GM19452 (cell line): ENCODE measurements at regions not wholly inside any gene's neighbourhood (a gene's known extent, or its start where the extent isn't known, plus 50 kb on each side); places are given as distances from the start of the nearest gene placed in this dataset.
"Not testable (repeated sequence)": the region's sequence is repeated elsewhere in the genome, so short reads cannot be mapped to it uniquely, and the experiment has no call there.

ENCODE experiments used
- ATAC-seq: cut with Tn5 transposase; IDR thresholded peaks from one replicate; pipeline ENCODE4 v1.9.1; 2021; ENCODE audit not compliant: unreplicated experiment

DNA sequence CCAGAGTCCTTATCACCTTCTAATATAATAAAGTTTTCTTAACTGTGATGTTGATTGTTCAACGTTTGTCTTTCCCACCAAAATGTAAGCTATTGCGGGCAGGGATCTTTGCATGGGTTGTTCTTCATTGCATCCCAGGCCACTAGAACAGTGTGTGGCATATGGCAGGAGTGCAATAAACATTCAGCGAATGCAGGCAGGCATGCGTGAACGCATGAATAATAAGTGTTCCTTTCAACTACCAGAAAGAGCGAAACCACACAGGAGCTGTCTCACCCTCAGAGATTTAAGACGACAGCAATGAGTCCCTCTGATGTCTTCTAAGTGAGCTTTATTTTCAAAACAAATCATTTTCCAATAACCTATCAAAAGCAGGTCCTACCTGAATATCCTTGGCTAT lies 2693.1 kb upstream of the TPTE start:
- not testable (repeated sequence) for ATAC-seq

DNA sequence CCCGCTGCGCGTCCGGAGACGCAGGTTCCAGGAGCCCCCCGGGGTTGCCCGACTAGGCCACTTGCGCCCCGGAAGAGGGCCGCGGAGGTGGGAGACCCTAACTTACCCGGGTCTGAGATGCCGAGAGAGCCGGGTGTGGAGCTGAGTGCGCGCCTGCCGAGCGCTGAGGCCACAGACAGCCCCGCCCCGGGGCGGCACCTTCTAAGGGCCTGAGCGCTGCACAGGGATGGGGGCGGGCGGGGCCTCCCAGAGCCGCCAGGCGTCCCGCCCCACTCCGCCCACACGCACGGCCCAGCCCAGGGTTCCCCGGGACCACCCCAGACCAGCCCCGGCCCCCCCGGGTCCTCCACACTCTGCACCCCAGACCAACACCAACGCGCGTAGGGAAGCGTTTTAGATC lies 2692.0 kb upstream of the TPTE start:
- ATAC-seq = not testable (repeated sequence)

- not testable (repeated sequence) for ATAC-seq
These were observed 2684.1 kb upstream of the TPTE start for GRCh38 chr21:7837315-7837714.

DNA sequence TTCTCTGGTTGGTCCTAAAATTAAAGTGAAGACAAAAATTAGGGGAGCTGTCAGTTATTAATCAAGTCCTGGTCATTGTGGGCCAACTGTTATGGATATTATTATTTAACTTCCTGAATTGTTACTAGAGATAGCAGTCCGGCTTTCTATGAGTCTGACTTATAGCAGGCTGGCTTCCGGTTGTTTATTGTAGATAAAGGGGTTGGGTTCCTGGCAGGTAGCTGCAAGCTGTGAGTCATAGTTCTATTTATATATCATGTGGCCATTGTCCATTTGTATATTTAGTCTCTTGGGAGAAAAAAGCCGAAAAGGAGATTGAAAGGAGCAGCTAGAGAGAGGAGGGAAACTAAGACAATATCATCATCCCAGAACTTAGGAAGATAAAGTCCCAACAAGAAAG lies 2668.0 kb upstream of the TPTE start:
- not testable (repeated sequence) for ATAC-seq

DNA sequence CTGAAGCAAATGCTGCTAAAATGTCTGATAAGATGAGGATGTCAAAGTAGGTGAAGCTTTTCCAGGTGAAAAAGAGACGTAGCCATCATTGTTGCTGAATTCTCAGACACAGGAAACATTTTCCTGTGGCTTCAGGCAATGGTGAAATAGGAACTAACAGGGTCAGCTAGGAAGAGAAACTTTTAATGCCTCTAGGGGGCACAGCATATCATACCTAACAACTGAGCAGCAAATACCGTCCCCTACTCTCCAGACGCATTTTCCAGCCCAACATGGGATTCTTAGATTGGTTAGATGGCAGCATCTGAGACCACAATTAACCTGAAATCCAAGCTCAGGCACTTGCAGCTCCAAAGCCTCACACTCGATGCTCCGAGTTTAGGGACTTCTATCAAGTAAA lies 2667.5 kb upstream of the TPTE start:
- not testable (repeated sequence) for ATAC-seq
